Thyroid gland (tissue), 4 donors: ENCODE measurements at regions not wholly inside any gene's neighbourhood (a gene's known extent, or its start where the extent isn't known, plus 50 kb on each side); places are given as distances from the start of the nearest gene placed in this dataset.

Experiments
- POLR2A ChIP-seq, 2 donors: fragments of 450-650 bp; IDR thresholded peaks; one replicate each; pipeline ENCODE4 v1.6.1; 2017; ENCODE audit warnings: antibody characterized with exemption in 2 of 2, mild to moderate bottlenecking in 2 of 2, moderate library complexity in 1 of 2
- TF ChIP-seq, protein P1 (sequence below), 6 experiments: fragments of 200-600 bp in 3 of 6; fragments of 450-650 bp in 3 of 6; sonication (generic) in 3 of 6; IDR thresholded peaks; one replicate each; pipeline ENCODE4 v1.5.1; 2016 to 2019; ENCODE audit warnings: antibody characterized with exemption in 6 of 6, mild to moderate bottlenecking in 2 of 6, inconsistent platforms in 1 of 6, moderate library complexity in 1 of 6

DNA sequence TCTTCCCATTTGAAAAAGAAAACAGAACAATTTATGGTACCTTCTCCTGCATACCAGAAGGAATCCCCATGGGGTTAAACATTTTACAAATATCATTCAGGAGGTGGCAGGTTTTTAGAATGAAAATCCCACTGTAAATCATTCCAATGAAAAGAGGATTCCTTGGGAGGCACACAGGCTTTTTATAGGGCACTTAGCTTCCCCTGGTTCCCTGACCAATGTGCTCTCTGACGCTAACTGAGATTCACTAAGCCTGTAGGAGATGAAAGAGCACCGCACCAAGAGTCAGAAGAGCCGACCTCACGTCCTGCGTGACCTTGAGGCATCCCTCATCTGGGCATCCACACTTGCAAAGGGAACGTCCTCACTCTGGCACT, 82.5 kb downstream of the CMPK2 start:
- TF ChIP-seq, protein P1, sequence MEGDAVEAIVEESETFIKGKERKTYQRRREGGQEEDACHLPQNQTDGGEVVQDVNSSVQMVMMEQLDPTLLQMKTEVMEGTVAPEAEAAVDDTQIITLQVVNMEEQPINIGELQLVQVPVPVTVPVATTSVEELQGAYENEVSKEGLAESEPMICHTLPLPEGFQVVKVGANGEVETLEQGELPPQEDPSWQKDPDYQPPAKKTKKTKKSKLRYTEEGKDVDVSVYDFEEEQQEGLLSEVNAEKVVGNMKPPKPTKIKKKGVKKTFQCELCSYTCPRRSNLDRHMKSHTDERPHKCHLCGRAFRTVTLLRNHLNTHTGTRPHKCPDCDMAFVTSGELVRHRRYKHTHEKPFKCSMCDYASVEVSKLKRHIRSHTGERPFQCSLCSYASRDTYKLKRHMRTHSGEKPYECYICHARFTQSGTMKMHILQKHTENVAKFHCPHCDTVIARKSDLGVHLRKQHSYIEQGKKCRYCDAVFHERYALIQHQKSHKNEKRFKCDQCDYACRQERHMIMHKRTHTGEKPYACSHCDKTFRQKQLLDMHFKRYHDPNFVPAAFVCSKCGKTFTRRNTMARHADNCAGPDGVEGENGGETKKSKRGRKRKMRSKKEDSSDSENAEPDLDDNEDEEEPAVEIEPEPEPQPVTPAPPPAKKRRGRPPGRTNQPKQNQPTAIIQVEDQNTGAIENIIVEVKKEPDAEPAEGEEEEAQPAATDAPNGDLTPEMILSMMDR (IDR thresholded peaks at IDR 0.05): no peak
- TF ChIP-seq POLR2A (IDR thresholded peaks at IDR 0.05): no peak
